Vagina (tissue), 2 donors: ENCODE measurements at regions not wholly inside any gene's neighbourhood (a gene's known extent, or its start where the extent isn't known, plus 50 kb on each side); places are given as distances from the start of the nearest gene placed in this dataset.

ENCODE experiments used
- CTCF ChIP-seq, 3 experiments: fragments of 450-650 bp in 2 of 3; fragments of 200-600 bp in 1 of 3; sonication (generic) in 1 of 3; IDR thresholded peaks; one replicate each; pipeline ENCODE4 v1.5.1; 2017 to 2019; ENCODE audit warnings: antibody characterized with exemption in 3 of 3, mild to moderate bottlenecking in 2 of 3, moderate library complexity in 2 of 3
- POLR2A ChIP-seq, 2 donors: fragments of 450-650 bp; IDR thresholded peaks; one replicate each; pipeline ENCODE4 v1.6.1; 2017; ENCODE audit warnings: antibody characterized with exemption in 2 of 2, mild to moderate bottlenecking in 2 of 2, moderate library complexity in 2 of 2

GRCh38 chr6:156639009-156639721 is 138.0 kb upstream of the ARID1B start:
- no peak for TF ChIP-seq POLR2A (IDR thresholded peaks at IDR 0.05)
- no peak for TF ChIP-seq CTCF (IDR thresholded peaks at IDR 0.05)
